Activated B cell treated with CpG ODN at 0.5 μM for 24 hours (primary cell): ENCODE measurements at regions not wholly inside any gene's neighbourhood (a gene's known extent, or its start where the extent isn't known, plus 50 kb on each side); places are given as distances from the start of the nearest gene placed in this dataset.

Experiments used
- ATAC-seq: fragments of 200-7000 bp; cut with Tn5 transposase; one replicate; pipeline ENCODE4 v1.10.0; 2021; ENCODE audit warnings: low read depth, mild to moderate bottlenecking, moderate library complexity
- CTCF ChIA-PET: fragments of 350-600 bp; sonication (Branson Sonifier 250); formaldehyde crosslinking; loops from one replicate; lab custom pipeline; 2021; ENCODE audit warnings: antibody characterized with exemption; lab: Charles Lee
- POLR2A ChIA-PET: fragments of 350-600 bp; sonication (Branson Sonifier 250); formaldehyde crosslinking; loops from one replicate; lab custom pipeline; 2021; ENCODE audit warnings: antibody characterized with exemption; lab: Charles Lee
- DNase-seq: peaks from one replicate; pipeline ENCODE4 v3.0.0; 2022
- H3K27ac Mint-ChIP-seq: one replicate; pipeline ENCODE4 v1.8.0; 2020; ENCODE audit warnings: mixed read lengths
- H3K27me3 Mint-ChIP-seq: one replicate; pipeline ENCODE4 v1.8.0; 2021; ENCODE audit warnings: mixed read lengths
- H3K36me3 Mint-ChIP-seq: one replicate; pipeline ENCODE4 v1.8.0; 2021; ENCODE audit warnings: low read depth, mixed read lengths
- H3K4me1 Mint-ChIP-seq: one replicate; pipeline ENCODE4 v1.8.0; 2021; ENCODE audit warnings: mixed read lengths
- H3K4me3 Mint-ChIP-seq: one replicate; pipeline ENCODE4 v1.8.0; 2020; ENCODE audit warnings: mild to moderate bottlenecking, mixed read lengths
- H3K9me3 Mint-ChIP-seq: one replicate; pipeline ENCODE4 v1.8.0; 2020; ENCODE audit warnings: mixed read lengths
- intact Hi-C: fragments of 100-400 bp; cut with micrococcal nuclease; formaldehyde crosslinking; loops from one replicate; pipeline ENCODE4 v1.15.1; 2024
- TF ChIP-seq, protein P1 (sequence below): fragments of 200-600 bp; IDR thresholded peaks from one replicate; pipeline ENCODE4 v1.8.0; 2022; ENCODE audit warnings: antibody characterized with exemption, mild to moderate bottlenecking

DNA sequence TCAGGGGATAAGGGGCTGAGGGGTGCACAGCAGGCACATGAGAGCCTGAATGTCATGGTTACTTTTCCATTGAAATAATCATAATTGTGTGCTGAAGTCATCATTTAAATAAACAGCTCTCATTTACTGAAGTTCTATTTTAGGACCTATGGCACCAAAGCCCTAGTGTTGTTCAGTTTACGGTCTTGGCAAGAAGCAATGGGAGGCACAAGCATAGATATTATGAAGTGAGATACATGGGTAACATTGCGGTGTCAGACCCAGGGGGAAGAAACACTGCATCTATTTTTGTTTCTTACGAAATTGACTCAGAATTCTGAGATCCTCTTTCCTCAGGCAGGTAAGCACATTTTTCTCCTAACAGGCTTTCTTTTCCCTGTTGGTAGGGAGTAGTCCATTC is 437.8 kb upstream of the PROX1 start:
- TF ChIP-seq, protein P1, sequence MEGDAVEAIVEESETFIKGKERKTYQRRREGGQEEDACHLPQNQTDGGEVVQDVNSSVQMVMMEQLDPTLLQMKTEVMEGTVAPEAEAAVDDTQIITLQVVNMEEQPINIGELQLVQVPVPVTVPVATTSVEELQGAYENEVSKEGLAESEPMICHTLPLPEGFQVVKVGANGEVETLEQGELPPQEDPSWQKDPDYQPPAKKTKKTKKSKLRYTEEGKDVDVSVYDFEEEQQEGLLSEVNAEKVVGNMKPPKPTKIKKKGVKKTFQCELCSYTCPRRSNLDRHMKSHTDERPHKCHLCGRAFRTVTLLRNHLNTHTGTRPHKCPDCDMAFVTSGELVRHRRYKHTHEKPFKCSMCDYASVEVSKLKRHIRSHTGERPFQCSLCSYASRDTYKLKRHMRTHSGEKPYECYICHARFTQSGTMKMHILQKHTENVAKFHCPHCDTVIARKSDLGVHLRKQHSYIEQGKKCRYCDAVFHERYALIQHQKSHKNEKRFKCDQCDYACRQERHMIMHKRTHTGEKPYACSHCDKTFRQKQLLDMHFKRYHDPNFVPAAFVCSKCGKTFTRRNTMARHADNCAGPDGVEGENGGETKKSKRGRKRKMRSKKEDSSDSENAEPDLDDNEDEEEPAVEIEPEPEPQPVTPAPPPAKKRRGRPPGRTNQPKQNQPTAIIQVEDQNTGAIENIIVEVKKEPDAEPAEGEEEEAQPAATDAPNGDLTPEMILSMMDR = no peak
- ChIA-PET POLR2A (no interaction called here), CTCF (no interaction called here)
- intact Hi-C loops = no loop called here
- H3K4me3 Mint-ChIP-seq = no peak overlapping the region
- no peaks in the 10 kb centered on the region for H3K36me3 Mint-ChIP-seq
- ATAC-seq (no peak), DNase-seq (no peak)
- no peaks in the 10 kb centered on the region for H3K9me3 Mint-ChIP-seq
- no peak overlapping the region for H3K27ac Mint-ChIP-seq
- no peaks in the 10 kb centered on the region for H3K27me3 Mint-ChIP-seq
- no peaks in the 10 kb centered on the region for H3K4me1 Mint-ChIP-seq

- Mint-ChIP-seq H3K4me3 (no peak overlapping the region), H3K9me3 (no peaks in the 10 kb centered on the region)
- POLR2A ChIA-PET = no interaction called here
Observed at GRCh38 chr1:213550804-213551203, 437.0 kb upstream of the PROX1 start.

DNA sequence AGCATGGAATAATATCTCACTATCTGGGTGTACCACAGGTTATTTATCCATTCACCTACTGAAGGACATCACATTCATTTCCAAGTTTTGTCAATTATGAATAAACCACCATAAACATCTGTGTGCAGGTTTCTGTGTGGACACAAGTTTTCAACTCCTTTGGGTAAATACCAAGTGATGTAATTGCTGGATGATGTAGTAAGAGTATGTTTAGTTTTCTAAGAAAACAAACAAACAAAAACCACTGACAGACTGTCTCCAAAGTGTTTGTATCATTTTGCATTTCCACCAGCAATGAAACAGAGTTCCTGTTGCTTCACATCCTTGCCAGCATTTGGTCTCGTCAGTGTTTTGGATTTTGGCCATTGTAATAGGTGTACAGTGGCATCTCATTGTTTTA is 435.7 kb upstream of the PROX1 start:
- H3K9me3 Mint-ChIP-seq = no peaks in the 10 kb centered on the region
- H3K4me1 Mint-ChIP-seq = no peaks in the 10 kb centered on the region

More at GRCh38 chr1:213550804-213551203, 437.0 kb upstream of the PROX1 start:
- intact Hi-C loops = no loop called here
- Mint-ChIP-seq H3K27me3 (no peaks in the 10 kb centered on the region), H3K4me1 (no peaks in the 10 kb centered on the region), H3K27ac (no peak overlapping the region), H3K36me3 (no peaks in the 10 kb centered on the region)
- CTCF ChIA-PET = no interaction called here
- DNase-seq (no peak), ATAC-seq (no peak)
- TF ChIP-seq, protein P1 = no peak

DNA sequence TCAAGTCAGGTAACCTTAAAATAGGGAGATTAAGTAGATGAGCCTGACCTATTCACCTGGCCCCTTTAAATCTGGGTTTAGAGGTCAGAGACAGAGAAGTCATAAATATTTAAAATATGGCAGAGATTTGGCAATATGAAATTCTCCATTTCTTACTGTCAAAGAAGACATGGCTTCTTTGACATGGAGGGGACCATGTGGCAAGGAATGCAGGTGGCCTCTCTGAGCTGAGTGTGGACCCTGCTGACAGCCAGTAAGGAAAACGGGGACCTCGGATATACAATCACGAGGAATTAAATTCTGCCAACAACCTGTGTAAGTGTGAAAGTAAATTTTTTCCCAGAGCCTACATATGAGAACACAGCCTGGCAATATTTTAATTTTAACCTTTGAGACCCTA is 427.5 kb upstream of the PROX1 start:
- H3K27ac Mint-ChIP-seq = no peak overlapping the region
- DNase-seq = no peak
- CTCF ChIA-PET = no interaction called here
- ATAC-seq = no peak
- TF ChIP-seq, protein P1 = no peak
- H3K9me3 Mint-ChIP-seq = peaks cover 14% of the 10 kb centered on the region
- no peak overlapping the region for H3K4me3 Mint-ChIP-seq
- no peaks in the 10 kb centered on the region for H3K27me3 Mint-ChIP-seq
- intact Hi-C loops = no loop called here
- no peaks in the 10 kb centered on the region for H3K36me3 Mint-ChIP-seq
- POLR2A ChIA-PET = no interaction called here
- no peaks in the 10 kb centered on the region for H3K4me1 Mint-ChIP-seq

More for the DNA sequence above, 435.7 kb upstream of the PROX1 start:
- intact Hi-C loops = no loop called here
- Mint-ChIP-seq H3K27ac (no peak overlapping the region), H3K36me3 (no peaks in the 10 kb centered on the region), H3K4me3 (no peak overlapping the region), H3K27me3 (no peaks in the 10 kb centered on the region)
- no peak for DNase-seq
- ATAC-seq = no peak
- ChIA-PET POLR2A (no interaction called here), CTCF (no interaction called here)
- TF ChIP-seq, protein P1 = no peak

DNA sequence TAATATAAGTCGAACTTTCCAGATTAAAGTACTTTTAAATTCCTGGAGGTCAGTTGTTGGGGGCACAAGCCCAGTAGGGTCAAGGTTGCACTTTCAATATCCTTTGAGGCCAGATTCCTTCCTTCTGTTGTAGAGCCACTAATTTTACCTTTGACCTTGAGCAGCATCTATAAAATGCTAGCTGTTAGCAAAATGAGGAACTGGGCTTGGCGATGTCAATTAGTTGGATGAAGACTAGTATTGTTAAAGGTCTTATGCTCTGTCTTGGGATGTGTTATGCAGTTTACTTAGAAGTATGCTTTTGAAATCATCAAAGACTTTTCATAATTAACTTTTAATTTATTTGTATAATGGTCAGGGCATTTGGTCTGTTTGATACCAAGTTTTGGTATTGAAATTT is 425.9 kb upstream of the PROX1 start:
- DNase-seq = no peak
- no peak overlapping the region for H3K4me3 Mint-ChIP-seq
- ATAC-seq = no peak
- CTCF ChIA-PET = no interaction called here
- POLR2A ChIA-PET = no interaction called here
- intact Hi-C loops = no loop called here
- H3K36me3 Mint-ChIP-seq = no peaks in the 10 kb centered on the region
- H3K27ac Mint-ChIP-seq = no peak overlapping the region
- H3K27me3 Mint-ChIP-seq = no peaks in the 10 kb centered on the region
- H3K4me1 Mint-ChIP-seq = no peaks in the 10 kb centered on the region
- H3K9me3 Mint-ChIP-seq = peaks cover 20% of the 10 kb centered on the region
- TF ChIP-seq, protein P1 = no peak
